ENCODE measurements at regions not wholly inside any gene's neighbourhood (a gene's known extent, or its start where the extent isn't known, plus 50 kb on each side); places are given as distances from the start of the nearest gene placed in this dataset.

DNA sequence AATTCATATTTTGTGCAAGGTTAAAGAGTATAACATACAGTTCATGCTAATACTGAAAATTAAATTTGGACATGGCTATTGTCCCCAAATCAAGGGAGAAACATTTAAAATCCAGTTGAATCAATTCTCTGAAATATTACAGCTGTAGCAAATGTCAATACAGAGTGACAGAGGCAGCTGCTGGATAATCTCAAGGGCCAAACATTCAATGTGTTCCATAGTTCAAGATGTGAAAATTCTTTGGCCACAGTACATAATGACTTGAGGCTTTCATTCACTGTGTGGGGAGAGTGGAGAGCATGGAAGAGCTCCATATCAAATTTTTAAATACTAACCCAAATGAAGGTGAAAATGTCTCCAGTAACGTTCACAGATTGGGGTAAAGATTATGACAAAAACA lies 1192.8 kb upstream of the CADM2 start:
- no peak for DNase-seq

DNA sequence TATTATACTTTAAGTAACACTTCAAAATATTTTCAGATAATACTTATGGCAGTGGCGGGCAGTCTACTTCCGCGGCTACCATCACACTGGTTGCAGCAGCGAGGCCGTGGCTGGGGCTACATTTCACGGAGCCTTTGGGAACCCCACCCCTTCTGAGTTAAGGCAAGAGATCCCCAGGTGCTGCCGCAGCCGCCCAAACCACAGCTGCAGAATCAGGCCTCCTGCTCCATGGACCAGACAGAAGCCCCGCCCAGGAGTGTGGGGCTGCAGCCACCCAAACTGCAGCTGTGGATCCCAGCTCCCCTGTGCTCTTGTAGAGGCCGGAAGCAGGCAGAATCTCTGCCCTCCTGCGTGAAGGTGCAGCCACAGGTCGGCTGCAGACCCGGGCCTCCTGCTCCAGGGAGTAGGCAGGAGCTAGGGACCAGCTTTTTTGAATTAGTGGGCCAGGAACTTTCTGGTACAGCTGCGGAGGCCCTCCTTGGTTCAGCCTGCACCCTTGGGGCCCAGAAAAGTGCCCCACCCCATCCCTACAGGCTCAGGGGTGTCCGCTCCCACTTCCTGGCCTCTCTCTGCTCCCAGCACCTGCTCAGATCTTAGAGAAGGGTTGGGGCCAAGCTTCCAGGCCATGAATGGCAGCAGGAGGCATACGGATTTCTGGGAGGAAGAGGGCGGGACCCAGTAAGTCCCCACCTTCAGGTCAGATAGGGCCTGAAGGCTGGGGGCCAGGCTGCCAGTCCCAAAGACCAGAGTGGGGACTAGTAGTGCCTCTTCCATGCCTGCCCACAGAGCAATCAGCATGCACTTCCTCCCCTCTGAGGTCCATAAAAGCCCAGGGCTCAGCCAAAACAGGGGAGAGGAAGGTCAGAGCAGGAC lies 1188.8 kb upstream of the CADM2 start:
- DNase-seq, result no peak

DNA sequence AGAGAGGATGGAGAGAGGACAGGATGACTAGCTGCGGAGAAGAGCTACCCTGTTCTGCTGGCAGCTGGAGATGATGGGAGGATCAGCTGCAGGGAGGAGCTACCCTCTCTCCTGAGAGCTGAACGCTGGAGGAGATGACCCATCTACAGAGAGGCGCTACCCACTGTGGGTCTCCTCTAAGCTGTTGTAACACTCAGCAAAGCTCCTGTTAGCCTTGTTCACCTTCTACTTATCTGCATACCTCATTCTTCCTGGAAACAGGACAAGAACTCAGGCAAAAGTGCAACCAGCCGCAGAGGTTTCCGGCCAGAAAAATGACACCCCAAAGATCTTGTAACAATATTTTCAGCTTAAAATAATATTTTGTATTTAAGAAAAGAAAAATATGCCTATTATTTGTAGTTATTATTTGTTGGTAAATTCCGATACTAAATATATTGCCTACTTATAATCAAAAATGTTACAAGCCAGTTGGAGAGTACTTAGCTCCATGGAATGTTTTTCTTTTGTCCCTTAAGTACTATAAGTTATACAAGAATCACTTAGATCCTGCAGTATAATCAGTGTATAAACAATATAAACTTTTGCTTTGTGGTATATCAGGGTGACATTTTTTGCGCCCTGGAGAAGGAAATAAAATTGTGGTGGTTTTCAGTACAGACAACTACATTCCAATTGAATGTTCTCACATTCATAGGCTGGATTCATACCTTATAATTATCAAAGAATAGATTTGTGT lies 1188.0 kb upstream of the CADM2 start:
- no peak for DNase-seq

DNA sequence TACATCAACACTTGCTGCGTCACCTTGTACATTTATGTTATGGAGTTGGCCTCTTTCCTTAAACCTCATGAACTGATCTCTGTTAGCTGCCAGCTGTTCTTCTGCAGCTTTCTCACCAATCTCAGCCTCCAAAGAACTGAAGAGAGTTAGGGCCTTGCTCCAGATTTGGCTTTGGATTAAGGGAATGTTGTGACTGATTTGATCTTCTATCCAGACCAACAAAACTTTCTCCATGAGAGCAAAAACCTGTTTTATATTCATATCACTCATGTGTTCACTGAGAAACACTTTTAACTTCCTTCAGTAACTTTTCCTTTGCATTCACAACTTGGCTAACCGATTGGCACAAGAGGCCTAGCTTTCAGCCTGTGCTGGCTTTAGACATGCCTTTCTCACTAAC lies 1156.0 kb upstream of the CADM2 start:
- DNase-seq, result no peak

DNA sequence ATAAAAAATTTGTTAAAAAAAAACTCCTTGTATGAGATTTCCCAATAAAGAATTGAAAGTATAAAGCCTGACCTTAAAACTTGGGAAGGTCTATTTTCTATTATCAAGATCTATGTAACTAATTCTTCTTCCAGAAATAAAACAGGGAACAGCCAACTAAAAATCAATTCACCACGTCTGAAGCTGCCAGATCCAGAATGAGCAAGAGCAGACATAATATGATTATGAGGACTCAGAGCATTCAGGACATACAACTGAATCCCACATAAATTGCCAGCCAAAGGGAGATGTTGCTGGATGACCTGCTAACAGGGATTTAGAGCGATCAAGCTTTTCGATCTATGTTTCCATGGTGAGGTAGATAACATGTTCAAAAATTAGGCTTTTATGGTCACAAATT lies 1151.3 kb upstream of the CADM2 start:
- DNase-seq, result no peak

DNA sequence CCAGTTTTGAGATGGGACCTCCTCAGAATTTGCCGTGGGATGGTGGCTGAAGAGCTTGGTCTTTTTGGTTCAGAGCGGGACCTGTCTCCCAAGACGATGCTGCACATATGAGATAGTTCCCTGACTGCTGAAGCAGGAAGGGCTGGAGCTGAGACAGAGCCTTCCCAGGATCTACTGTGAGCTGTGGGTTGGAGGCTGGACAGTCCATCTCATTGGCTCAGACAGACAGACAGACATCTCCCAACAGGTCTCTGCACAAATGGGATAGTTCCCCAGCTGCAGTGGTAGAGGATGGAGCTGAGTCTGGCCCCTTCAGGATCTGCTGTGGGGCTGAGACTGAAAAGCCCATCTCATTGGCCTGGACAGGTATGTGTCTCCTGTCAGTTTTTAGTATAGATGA lies 1145.6 kb upstream of the CADM2 start:
- DNase-seq, result no peak

DNA sequence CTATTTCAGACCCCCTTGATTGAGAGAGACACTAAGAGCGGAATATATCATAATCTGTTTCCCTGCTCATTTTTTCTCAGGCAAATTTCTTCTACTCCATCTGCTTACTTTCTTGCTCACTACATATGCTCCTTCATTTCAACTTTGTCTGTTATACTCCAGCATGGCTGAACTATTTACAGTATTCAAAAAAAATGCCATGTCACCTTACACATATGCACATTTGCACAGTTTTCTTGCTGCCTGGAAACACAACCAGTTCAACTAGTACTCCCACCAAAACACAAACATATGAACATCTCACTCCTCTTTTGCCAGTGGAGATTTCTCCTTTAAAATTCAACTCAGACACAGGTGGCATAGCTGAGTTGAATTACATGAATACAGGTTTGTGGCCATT lies 1142.1 kb upstream of the CADM2 start:
- DNase-seq, result no peak

DNA sequence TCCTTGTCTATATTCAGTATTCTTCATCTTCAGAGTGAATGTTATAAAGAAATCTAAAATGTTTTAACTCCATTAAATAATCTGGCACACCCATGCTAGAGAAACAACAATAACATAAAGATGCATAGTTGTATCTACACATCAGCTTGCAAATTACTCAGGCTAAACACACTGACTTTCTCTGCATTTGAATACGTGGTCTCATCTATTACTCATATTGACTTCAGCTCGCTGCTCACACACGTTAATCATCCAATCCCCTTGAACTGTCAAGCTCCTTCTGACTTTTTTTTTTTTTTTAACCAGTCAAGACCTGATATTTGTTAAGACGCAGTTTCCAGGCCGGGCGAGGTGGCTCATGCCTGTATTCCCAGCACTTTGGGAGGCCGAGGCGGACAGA lies 1137.3 kb upstream of the CADM2 start:
- DNase-seq, result no peak

DNA sequence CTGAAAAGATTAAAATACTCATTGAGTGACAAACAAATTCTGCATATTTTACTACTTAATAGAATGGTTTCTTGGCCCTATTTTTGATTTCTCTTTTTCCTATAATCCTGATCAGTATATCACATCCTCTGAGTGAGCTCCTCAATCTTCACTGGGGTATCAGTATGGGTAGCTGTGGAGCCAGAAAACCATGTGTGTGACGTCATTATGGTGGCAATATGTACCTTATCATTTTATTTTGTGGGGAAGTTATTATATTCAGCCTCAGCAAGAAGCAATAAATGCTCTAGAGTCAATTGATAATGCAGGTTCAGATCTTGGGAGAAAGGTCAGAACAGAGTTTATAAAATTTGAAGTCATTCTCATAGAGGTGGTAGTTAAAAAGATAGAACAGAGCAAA lies 1135.7 kb upstream of the CADM2 start:
- no peak for DNase-seq

DNA sequence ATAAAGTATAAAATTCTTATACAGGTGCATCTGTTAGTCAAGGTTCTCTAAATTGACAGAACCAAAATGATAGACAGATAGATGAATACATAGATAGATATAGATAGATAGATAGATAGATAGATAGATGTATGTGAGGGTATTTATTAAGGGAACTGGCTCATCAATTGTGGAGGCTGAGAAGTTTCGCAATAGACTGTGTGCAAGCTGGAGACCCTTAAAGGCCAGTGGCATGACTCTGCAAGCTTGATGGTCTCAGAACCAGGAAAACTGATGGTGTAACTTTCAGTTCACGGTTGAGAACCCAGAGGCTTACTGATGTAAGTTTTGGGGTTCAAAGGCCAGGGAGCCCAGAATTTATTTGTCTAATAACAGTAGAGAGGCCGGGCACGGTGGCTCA lies 1123.7 kb upstream of the CADM2 start:
- DNase-seq, result no peak

DNA sequence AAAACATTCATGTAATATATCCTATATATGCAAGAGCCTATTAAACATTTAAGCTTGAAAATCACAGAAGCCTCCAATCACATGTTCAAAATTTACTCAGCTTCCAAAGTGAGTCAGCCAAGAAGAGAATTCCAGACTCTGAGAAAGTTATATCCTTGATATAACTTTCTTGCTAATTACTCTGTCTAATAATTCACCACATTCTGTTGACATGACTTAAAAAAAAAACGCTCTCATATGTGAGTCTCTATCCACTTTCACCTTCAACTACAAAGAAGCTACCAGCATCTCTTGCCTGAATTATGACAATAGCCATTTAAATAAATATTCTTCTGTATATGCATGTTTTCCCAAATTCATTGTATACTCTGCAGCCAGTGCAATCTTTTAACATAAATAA lies 1116.3 kb upstream of the CADM2 start:
- DNase-seq, result no peak

DNA sequence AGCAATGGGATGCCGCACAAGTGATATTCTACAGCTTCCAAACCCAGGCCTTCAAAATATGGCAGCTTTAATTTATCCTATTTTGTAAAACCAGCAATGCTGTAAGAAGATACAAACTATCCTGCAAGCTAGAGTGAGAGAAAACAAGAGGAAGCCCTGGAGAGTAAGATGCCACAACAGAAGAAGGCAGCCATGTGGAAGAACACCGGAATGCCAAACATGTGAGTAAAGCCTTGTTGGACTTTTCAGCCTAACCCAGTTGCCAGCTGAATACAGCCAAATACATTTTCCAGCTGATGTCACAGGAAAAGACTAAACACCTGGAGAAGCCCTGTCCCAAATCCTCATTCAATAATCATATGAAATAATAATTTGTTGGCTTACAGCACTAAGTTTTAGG lies 1115.1 kb upstream of the CADM2 start:
- DNase-seq, result no peak

DNA sequence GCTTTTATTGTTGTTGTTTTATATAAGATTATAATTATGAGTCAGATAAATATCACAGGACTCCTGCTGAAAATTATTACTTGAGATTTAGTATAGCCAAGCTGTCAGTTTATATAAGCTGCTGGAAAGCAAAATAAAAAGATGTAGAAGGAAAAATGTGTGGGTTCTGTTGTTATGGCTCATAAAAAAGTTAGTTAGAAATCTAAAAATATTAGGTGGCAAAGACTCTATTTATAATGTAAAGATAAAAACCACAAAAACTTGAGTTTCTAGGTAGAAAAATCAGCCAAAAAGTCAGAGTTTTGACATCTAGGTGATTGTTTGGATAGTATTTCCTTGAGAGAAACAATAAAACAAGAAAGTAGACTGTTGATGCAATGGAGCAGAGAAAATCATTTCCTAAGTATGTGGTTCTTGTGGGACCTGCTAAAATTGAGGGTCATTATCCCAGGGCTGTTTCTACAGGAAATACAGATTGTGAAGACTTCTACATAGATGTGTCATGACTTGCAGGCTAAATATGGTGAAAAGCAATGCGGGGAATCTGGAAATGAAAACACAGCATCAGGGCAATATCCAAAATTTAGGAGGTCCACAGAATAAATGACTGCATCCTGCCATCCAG lies 1109.6 kb upstream of the CADM2 start:
- no peak for DNase-seq

DNA sequence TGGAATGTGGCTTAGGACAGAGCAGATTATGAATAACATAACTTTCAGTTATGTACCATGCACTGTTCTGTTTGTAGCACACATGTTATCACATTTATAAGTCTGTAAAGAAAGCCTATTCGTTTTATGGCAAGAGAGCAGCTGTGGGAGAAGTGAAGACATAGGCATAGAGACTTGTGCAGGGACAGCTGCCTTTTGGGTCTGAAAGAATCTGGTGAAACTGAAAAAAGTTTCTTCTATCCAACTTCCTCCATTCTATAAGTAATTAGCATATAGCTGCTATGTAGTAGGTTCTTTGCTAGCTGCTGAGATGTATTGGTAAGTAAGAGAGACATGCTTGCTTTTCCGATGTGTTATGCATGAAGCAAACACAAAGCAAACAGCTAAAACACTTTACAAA lies 1095.4 kb upstream of the CADM2 start:
- DNase-seq, result no peak

DNA sequence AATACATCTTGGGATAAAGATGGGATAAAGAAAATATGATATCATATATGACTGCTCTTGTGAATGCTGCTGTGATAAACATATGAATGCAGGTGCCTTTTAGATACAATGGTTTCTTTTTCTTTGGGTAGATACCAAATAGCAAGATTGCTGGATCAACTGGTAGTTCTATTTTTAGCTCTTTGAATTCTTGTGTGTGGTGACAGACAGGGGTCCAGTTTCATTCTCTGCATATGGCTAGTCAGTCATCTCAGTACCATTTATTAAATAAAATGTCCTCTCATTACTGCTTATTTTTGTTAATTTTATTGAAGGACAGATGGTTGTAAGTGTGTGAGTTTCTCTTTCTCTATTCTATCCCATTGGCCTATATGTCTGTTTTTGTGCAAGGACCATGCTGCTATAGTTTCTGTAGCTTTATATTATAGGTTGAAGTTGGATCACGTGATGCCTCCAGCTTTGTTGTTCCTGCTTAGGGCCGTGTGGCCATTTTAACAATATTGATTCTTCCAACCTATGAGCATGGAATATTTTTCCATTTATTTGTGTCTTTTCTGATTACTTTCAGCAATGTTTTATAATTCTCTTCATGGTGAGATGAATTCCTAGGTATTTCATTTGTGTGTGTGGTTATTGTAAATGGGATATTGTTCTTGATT lies 1089.8 kb upstream of the CADM2 start:
- DNase-seq, result no peak

DNA sequence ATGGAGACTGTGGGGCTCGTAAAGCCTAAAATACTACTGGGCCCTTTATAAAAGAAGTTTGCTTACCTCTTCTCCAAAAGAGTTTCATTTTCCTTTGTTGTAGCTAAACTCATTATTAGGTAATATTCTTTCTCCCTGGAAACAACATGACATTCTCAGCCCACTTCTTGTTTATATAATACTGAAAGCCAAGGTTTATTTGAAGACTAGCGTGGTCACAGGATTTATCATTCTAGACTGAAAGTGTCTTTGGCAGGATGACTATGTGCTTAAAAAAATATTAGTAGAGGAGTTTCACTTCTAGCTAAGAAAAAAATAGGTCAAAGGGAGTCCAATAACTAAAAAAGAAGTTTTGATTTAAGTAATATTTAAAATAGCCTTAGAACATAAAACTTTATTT lies 1085.2 kb upstream of the CADM2 start:
- DNase-seq, result no peak

DNA sequence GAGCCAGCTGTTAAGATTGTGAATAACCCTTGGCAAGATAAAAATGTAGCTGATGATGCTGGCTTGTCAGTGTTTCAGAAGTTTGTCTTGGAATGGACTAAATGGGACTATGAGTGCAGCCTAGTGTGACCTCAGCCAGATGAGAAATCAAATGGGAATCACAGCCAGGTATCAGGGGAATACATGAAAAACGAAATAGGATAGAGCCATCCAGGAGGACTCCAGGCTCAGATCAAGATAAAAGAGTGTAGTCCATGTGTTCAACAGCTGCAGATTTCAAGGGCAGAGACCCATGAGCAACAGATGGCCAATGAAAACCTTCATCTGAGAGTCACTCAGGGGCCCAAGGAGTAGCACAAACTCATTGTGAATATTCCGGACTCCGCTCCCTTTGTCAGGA lies 1080.9 kb upstream of the CADM2 start:
- DNase-seq, result no peak

DNA sequence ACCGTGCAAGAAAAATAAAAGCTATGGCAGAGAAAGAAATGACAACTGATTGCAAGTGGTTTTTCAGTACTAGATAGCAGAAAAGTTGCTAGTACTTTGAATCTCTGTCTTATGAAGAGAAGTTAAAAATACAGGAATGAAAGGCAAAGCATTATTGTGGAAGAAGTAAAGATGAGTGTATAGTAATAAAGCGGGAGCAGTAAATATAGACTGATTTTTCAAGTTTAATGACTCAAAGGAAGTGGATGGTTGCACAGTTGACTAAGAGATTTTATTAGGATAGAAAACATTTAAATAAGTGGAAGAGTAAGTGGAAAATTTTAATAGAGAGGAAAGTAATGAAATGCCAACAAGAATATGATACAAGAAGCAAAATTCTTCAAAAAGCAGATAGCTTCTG lies 1076.1 kb upstream of the CADM2 start:
- no peak for DNase-seq

DNA sequence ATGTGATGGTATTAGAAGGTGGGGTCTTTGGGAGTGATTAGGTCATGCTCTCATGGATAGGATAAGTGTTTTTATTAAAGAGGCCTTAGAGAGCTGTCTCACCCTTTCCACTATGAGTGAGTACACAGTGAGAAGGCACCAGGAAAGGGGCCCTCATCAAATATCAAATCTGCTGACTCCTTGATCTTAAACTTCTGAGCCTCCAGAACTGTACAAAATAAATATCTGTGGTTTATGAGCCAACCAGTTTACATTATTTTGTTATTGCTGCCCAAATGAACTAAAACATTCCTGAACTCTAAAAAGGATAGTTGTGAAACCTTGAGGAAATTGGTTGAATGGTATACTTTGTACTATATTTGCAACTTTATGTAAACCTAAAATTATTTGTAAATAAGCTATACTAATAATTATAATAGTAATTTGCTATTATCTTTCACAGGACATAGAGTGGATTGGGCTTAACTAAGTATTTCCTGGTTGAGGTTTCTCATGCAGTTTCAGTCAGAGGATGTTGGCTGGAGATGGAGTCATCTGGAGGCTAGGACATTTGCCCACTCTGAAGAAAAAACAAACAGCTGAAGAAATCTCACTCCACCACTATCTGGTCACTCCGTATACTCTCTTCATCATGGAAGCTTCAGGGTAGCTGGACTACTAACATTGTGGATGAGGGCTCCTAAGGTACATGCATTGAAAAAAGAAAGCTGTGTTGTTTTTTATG lies 1068.6 kb upstream of the CADM2 start:
- no peak for DNase-seq

DNA sequence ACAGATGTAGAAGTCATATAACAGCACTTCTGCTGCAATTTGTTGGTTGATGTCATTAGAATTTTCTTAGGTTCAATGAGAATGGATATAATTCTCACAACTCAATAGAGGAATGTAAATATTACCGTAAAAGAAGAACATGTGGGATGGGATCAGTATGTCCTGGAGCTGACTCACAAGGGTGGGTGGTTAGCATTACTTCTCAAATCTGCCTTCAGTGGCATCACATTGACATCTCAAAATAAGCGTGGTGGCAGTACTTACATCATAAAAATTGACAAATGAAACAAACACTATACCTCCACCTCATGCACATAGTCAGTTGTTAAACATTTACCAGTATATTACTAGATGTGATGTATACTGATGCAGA lies 1068.0 kb upstream of the CADM2 start:
- DNase-seq, result no peak

DNA sequence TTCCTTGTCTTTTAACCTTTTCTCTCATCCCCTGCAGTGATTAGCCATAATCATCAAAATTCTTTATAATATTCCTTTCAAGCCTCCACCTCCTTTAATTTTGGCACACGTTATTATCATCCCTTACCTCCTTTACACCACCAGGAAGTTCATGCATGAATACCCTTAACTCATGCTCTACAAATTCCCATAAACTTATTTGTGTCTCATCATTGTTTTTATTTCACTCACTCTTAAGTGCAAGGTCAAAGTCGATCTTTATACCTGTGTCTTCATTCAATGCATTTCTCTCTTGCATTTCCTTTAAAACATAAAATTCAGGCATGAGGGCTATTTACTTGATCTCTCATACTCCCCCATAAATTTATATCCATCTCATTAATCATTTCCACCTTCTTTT lies 1064.6 kb upstream of the CADM2 start:
- DNase-seq, result no peak

DNA sequence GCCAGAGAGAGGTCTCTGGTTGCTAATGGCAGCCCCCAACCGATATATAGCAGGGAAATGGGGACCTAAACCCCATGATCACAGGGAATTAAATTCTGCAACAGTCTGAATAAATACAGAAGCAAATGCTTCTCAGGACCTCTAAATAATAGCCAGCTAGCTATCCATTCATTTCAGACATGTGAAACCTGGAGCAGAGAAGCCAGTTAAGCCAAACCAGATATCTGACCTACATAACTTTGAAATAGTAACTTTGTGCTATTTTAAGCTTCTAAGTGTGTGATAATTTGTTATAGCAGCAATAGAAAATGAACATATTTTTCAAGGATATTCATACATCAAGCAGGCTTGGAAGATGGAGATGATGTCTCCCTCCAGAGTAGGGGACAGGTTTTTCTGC lies 1062.9 kb upstream of the CADM2 start:
- no peak for DNase-seq

All from activated CD4-positive, alpha-beta T cell treated with anti-CD3 and anti-CD28 coated beads, Interleukin-2, amount 50 U/mL, for 16 hours (primary cell).